Mesothelial cell of epicardium (in vitro differentiated cells): ENCODE measurements at regions not wholly inside any gene's neighbourhood (a gene's known extent, or its start where the extent isn't known, plus 50 kb on each side); places are given as distances from the start of the nearest gene placed in this dataset.
"Not testable (repeated sequence)": the region's sequence is repeated elsewhere in the genome, so short reads cannot be mapped to it uniquely, and the experiment has no call there.

Experiments used
- DNase-seq, 2 experiments: peaks; one replicate each; pipeline ENCODE4 v3.0.0; 2021; ENCODE audit warnings: low spot score in 2 of 2; ENCODE audit not compliant: unreplicated experiment in 2 of 2
- H3K27ac Mint-ChIP-seq: 2 replicates; pipeline ENCODE4 v1.8.0; 2021; ENCODE audit warnings: mixed read lengths
- H3K27me3 Mint-ChIP-seq: 2 replicates; pipeline ENCODE4 v1.8.0; 2021; ENCODE audit warnings: low read depth, mixed read lengths
- H3K36me3 Mint-ChIP-seq: 2 replicates; pipeline ENCODE4 v1.8.0; 2021; ENCODE audit warnings: mixed read lengths
- H3K4me1 Mint-ChIP-seq: 2 replicates; pipeline ENCODE4 v1.8.0; 2021; ENCODE audit warnings: mixed read lengths
- H3K4me3 Mint-ChIP-seq: 2 replicates; pipeline ENCODE4 v1.8.0; 2021; ENCODE audit warnings: mild to moderate bottlenecking, moderate library complexity, mixed read lengths
- H3K9me3 Mint-ChIP-seq: 2 replicates; pipeline ENCODE4 v1.8.0; 2021; ENCODE audit warnings: mixed read lengths
- CTCF ChIP-seq: fragments of 200-600 bp; sonication (generic); IDR thresholded peaks from one replicate; pipeline ENCODE4 v1.5.0; 2021; ENCODE audit warnings: antibody characterized with exemption; ENCODE audit not compliant: unreplicated experiment

GRCh38 chr6:978937-979685 lies 286.2 kb upstream of the EXOC2 start:
- TF ChIP-seq CTCF = no peak
- Mint-ChIP-seq H3K4me1 (no peaks in the 10 kb centered on the region), H3K27ac (no peak overlapping the region), H3K9me3 (peaks cover 42% of the 10 kb centered on the region), H3K27me3 (peaks cover 19% of the 10 kb centered on the region), H3K4me3 (no peak overlapping the region), H3K36me3 (no peaks in the 10 kb centered on the region)
- DNase-seq = no peak

- H3K27ac Mint-ChIP-seq, H3K4me3 Mint-ChIP-seq, H3K4me1 Mint-ChIP-seq, H3K36me3 Mint-ChIP-seq, DNase-seq: not testable (repeated sequence)
- H3K27me3 Mint-ChIP-seq = peaks cover 15% of the 10 kb centered on the region
- peaks cover 42% of the 10 kb centered on the region for H3K9me3 Mint-ChIP-seq
Measured at GRCh38 chr6:977226-977625, 284.3 kb upstream of the EXOC2 start.

- no peak for DNase-seq
- no peaks in the 10 kb centered on the region for H3K4me1 Mint-ChIP-seq
- peaks cover 19% of the 10 kb centered on the region for H3K27me3 Mint-ChIP-seq
- no peaks in the 10 kb centered on the region for H3K36me3 Mint-ChIP-seq
- H3K27ac Mint-ChIP-seq = no peak overlapping the region
- TF ChIP-seq CTCF = no peak
- no peak overlapping the region for H3K4me3 Mint-ChIP-seq
- peaks cover 34% of the 10 kb centered on the region for H3K9me3 Mint-ChIP-seq
Measured at GRCh38 chr6:971981-972640, 279.2 kb upstream of the EXOC2 start.

GRCh38 chr6:968791-969190 lies 275.9 kb upstream of the EXOC2 start:
- Mint-ChIP-seq H3K4me3 (no peak overlapping the region), H3K9me3 (peaks cover 9% of the 10 kb centered on the region), H3K36me3 (no peaks in the 10 kb centered on the region), H3K4me1 (peaks cover 4% of the 10 kb centered on the region), H3K27ac (no peak overlapping the region), H3K27me3 (peaks cover 40% of the 10 kb centered on the region)
- TF ChIP-seq CTCF = no peak
- DNase-seq = no peak

- no peak for TF ChIP-seq CTCF
- Mint-ChIP-seq H3K4me1 (peaks cover 6% of the 10 kb centered on the region), H3K4me3 (no peak overlapping the region), H3K36me3 (no peaks in the 10 kb centered on the region), H3K27me3 (peaks cover 45% of the 10 kb centered on the region), H3K9me3 (peaks cover 9% of the 10 kb centered on the region), H3K27ac (no peak overlapping the region)
- DNase-seq = no peak
Measured at GRCh38 chr6:967701-968100, 274.8 kb upstream of the EXOC2 start.

- H3K27me3 Mint-ChIP-seq = peaks cover 49% of the 10 kb centered on the region
- H3K4me1 Mint-ChIP-seq = peaks cover 6% of the 10 kb centered on the region
- DNase-seq = no peak
- peaks cover 6% of the 10 kb centered on the region for H3K9me3 Mint-ChIP-seq
- TF ChIP-seq CTCF = no peak
- H3K4me3 Mint-ChIP-seq = no peak overlapping the region
- no peak overlapping the region for H3K27ac Mint-ChIP-seq
- H3K36me3 Mint-ChIP-seq = no peaks in the 10 kb centered on the region
Measured at GRCh38 chr6:965343-965742, 272.4 kb upstream of the EXOC2 start.
